H1 (cell line): ENCODE measurements at regions not wholly inside any gene's neighbourhood (a gene's known extent, or its start where the extent isn't known, plus 50 kb on each side); places are given as distances from the start of the nearest gene placed in this dataset.

ENCODE experiments used
- CTCF ChIA-PET: fragments of 300-600 bp; sonication (Branson Sonifier 250); formaldehyde crosslinking; loops from one replicate; lab custom pipeline; 2021; ENCODE audit not compliant: partially characterized antibody; lab: Charles Lee
- POLR2A ChIA-PET: fragments of 300-600 bp; sonication (Branson Sonifier 250); formaldehyde crosslinking; loops from one replicate; lab custom pipeline; 2021; ENCODE audit warnings: inconsistent platforms; ENCODE audit not compliant: partially characterized antibody; lab: Charles Lee
- DNase-seq, 2 experiments: peaks; one replicate each; pipeline versions ENCODE4 v3.0.0 to v3.0.0-alpha.2; 2010 to 2022; ENCODE audit warnings: low spot score in 2 of 2, low read depth in 1 of 2, mixed read lengths in 1 of 2
- FAIRE-seq: peaks from 2 replicates; lab custom pipeline; 2011; peaks lifted over from hg19 to GRCh38; lab: Jason Lieb, UNC
- H2AFZ ChIP-seq: 2 replicates; pipeline ENCODE4 v1.8.1; 2012; ENCODE audit warnings: low read length, inconsistent platforms
- H2AK5ac ChIP-seq: 2 replicates; pipeline ENCODE4 v1.6.1; 2013; ENCODE audit warnings: low read depth, low read length
- H2BK120ac ChIP-seq: replicated peaks from 2 replicates; pipeline ENCODE3; 2013; ENCODE audit warnings: low read depth, low read length, inconsistent platforms
- H2BK12ac ChIP-seq: 2 replicates; pipeline ENCODE4 v1.6.1; 2013; ENCODE audit warnings: low read depth, low read length
- H2BK15ac ChIP-seq: 2 replicates; pipeline ENCODE4 v1.6.1; 2013; ENCODE audit warnings: low read length
- H2BK20ac ChIP-seq: 2 replicates; pipeline ENCODE4 v1.6.1; 2013; ENCODE audit warnings: low read length
- H2BK5ac ChIP-seq: 2 replicates; pipeline ENCODE4 v1.6.1; 2013; ENCODE audit warnings: low read depth, low read length
- H3K14ac ChIP-seq: 2 replicates; pipeline ENCODE4 v1.6.1; 2013; ENCODE audit warnings: inconsistent platforms; ENCODE audit not compliant: insufficient read length
- H3K18ac ChIP-seq: 2 replicates; pipeline ENCODE4 v1.6.1; 2013; ENCODE audit warnings: low read length; ENCODE audit errors: extremely low read depth
- H3K23ac ChIP-seq: 2 replicates; pipeline ENCODE4 v1.6.1; 2013; ENCODE audit warnings: inconsistent platforms; ENCODE audit not compliant: insufficient read length
- H3K23me2 ChIP-seq: 2 replicates; pipeline ENCODE4 v1.6.1; 2013; ENCODE audit warnings: low read depth, low read length
- H3K27ac ChIP-seq: 2 replicates; pipeline ENCODE4 v1.6.1; 2011; ENCODE audit warnings: low read depth, low read length, inconsistent platforms
- H3K27me3 ChIP-seq, 4 experiments: replicated peaks in 1 of 4; 1 replicate in 1 of 4; 2 replicates in 3 of 4; pipeline versions ENCODE4 v1.6.1 to v1.8.1; 2011 to 2013; ENCODE audit warnings: low read length in 3 of 4, mild to moderate bottlenecking in 3 of 4, inconsistent platforms in 2 of 4, mixed read lengths in 2 of 4, moderate library complexity in 1 of 4; ENCODE audit not compliant: control insufficient read depth in 3 of 4, insufficient read depth in 3 of 4; ENCODE audit errors: extremely low read depth in 1 of 4
- H3K36me3 ChIP-seq, 4 experiments: 2 replicates each; pipeline versions ENCODE4 v1.6.1 to v1.8.1; 2011 to 2013; ENCODE audit warnings: mild to moderate bottlenecking in 4 of 4, low read length in 3 of 4, moderate library complexity in 2 of 4, control low read depth in 1 of 4, inconsistent platforms in 1 of 4; ENCODE audit not compliant: insufficient read depth in 4 of 4, control insufficient read depth in 2 of 4
- H3K4ac ChIP-seq: replicated peaks from 2 replicates; pipeline ENCODE3; 2013; ENCODE audit warnings: low read length, low read depth, mixed read lengths, inconsistent platforms; ENCODE audit not compliant: insufficient read length
- H3K4me1 ChIP-seq, 4 experiments: replicated peaks in 1 of 4; 1 replicate in 1 of 4; 2 replicates in 3 of 4; pipeline versions ENCODE4 v1.6.1 to v1.8.1; 2011 to 2013; ENCODE audit warnings: low read length in 3 of 4, inconsistent platforms in 2 of 4, mixed read lengths in 1 of 4; ENCODE audit not compliant: insufficient read depth in 4 of 4, control insufficient read depth in 3 of 4
- H3K4me2 ChIP-seq, 2 experiments: 2 replicates each; pipeline versions ENCODE4 v1.6.1 to v1.8.1; 2011 to 2013; ENCODE audit warnings: low read depth in 2 of 2, low read length in 2 of 2, control low read depth in 1 of 2, inconsistent platforms in 1 of 2, mild to moderate bottlenecking in 1 of 2; ENCODE audit not compliant: insufficient read depth in 1 of 2
- H3K4me3 ChIP-seq, 4 experiments: fragments of 200-600, 300-600 bp in 1 of 4; sonication (generic), shearing (Covaris generic), sonication (Bioruptor Twin) in 1 of 4; 2 replicates each; pipeline versions ENCODE4 v1.5.1 to v1.8.1; 2011 to 2016; ENCODE audit warnings: low read length in 4 of 4, low read depth in 3 of 4, control low read depth in 2 of 4, inconsistent platforms in 2 of 4, mild to moderate bottlenecking in 2 of 4, mixed read lengths in 1 of 4, moderate library complexity in 1 of 4; ENCODE audit not compliant: insufficient read depth in 2 of 4; ENCODE audit errors: extremely low read depth in 1 of 4
- H3K56ac ChIP-seq: replicated peaks from 2 replicates; pipeline ENCODE3; 2013; ENCODE audit warnings: low read depth, mild to moderate bottlenecking, mixed read lengths, low read length, inconsistent platforms; ENCODE audit not compliant: insufficient read length
- H3K79me1 ChIP-seq: 2 replicates; pipeline ENCODE4 v1.6.1; 2013; ENCODE audit warnings: low read depth, low read length, control low read depth
- H3K79me2 ChIP-seq, 2 experiments: 2 replicates each; pipeline versions ENCODE4 v1.6.1 to v1.8.1; 2012 to 2013; ENCODE audit warnings: low read length in 2 of 2, mild to moderate bottlenecking in 2 of 2, inconsistent platforms in 1 of 2; ENCODE audit not compliant: insufficient read depth in 2 of 2, control insufficient read depth in 1 of 2
- H3K9ac ChIP-seq, 4 experiments: replicated peaks in 1 of 4; 1 replicate in 1 of 4; 2 replicates in 3 of 4; pipeline versions ENCODE4 v1.6.1 to v1.8.1; 2011 to 2013; ENCODE audit warnings: low read depth in 3 of 4, low read length in 3 of 4, control low read depth in 2 of 4, mild to moderate bottlenecking in 2 of 4, moderate library complexity in 2 of 4, inconsistent platforms in 1 of 4; ENCODE audit errors: extremely low read depth in 1 of 4
- H3K9me3 ChIP-seq, 2 experiments: 2 replicates each; pipeline versions ENCODE4 v1.6.1 to v1.8.1; 2012 to 2013; ENCODE audit warnings: mild to moderate bottlenecking in 2 of 2, moderate library complexity in 2 of 2, control low read depth in 1 of 2, inconsistent platforms in 1 of 2, low read depth in 1 of 2, low read length in 1 of 2, mixed read lengths in 1 of 2; ENCODE audit not compliant: insufficient read depth in 2 of 2
- H4K20me1 ChIP-seq, 2 experiments: replicated peaks in 1 of 2; 2 replicates each; pipeline versions ENCODE3 to v1.8.1; 2011 to 2013; ENCODE audit warnings: inconsistent platforms in 2 of 2, low read length in 2 of 2, mild to moderate bottlenecking in 1 of 2; ENCODE audit not compliant: insufficient read depth in 2 of 2, control insufficient read depth in 1 of 2
- H4K5ac ChIP-seq: 2 replicates; pipeline ENCODE4 v1.6.1; 2013; ENCODE audit warnings: low read length, low read depth, mixed read lengths, inconsistent platforms; ENCODE audit not compliant: insufficient read length
- H4K8ac ChIP-seq: 2 replicates; pipeline ENCODE4 v1.8.0; 2013; ENCODE audit warnings: mild to moderate bottlenecking, moderate library complexity, low read length, inconsistent platforms; ENCODE audit not compliant: insufficient read depth; ENCODE audit errors: extremely low read depth
- H4K91ac ChIP-seq: replicated peaks from 2 replicates; pipeline ENCODE3; 2013; ENCODE audit warnings: low read length, mixed read lengths, inconsistent platforms; ENCODE audit not compliant: insufficient read length
- BRCA1 ChIP-seq: IDR thresholded peaks from 2 replicates; pipeline ENCODE4 v1.6.1; 2012; ENCODE audit warnings: low read depth, low read length, improper control_type of control experiment
- CEBPB ChIP-seq: IDR thresholded peaks from 2 replicates; pipeline ENCODE4 v1.6.1; 2012; ENCODE audit warnings: low read depth, low read length
- CHD1 ChIP-seq: IDR thresholded peaks from 2 replicates; pipeline ENCODE4 v1.6.1; 2012; ENCODE audit warnings: low read depth, low read length, improper control_type of control experiment
- CREB1 ChIP-seq: IDR thresholded peaks from 2 replicates; pipeline ENCODE4 v1.6.1; 2012; ENCODE audit warnings: inconsistent platforms
- JUND ChIP-seq: IDR thresholded peaks from 2 replicates; pipeline ENCODE4 v1.6.1; 2011; ENCODE audit warnings: mild to moderate bottlenecking, improper control_type of control experiment, low read length
- KDM4A ChIP-seq: IDR thresholded peaks from one replicate; pipeline ENCODE4 v1.7.1; 2012; ENCODE audit warnings: low read depth, mild to moderate bottlenecking, moderate library complexity, low read length, inconsistent platforms; ENCODE audit not compliant: severe bottlenecking
- MAX ChIP-seq: IDR thresholded peaks from 2 replicates; pipeline ENCODE4 v1.6.1; 2012; ENCODE audit warnings: inconsistent platforms
- POLR2A ChIP-seq, 2 experiments: IDR thresholded peaks; 1 replicate in 1 of 2; 2 replicates in 1 of 2; pipeline ENCODE4 v1.6.1; 2011; ENCODE audit warnings: low read depth in 2 of 2, low read length in 2 of 2, mild to moderate bottlenecking in 2 of 2; ENCODE audit errors: control extremely low read depth in 1 of 2
- POLR2AphosphoS5 ChIP-seq: IDR thresholded peaks from 2 replicates; pipeline ENCODE4 v1.6.1; 2011; ENCODE audit warnings: low read depth, low read length
- POU5F1 ChIP-seq: IDR thresholded peaks from 2 replicates; pipeline ENCODE4 v1.6.1; 2011; ENCODE audit warnings: low read depth, mild to moderate bottlenecking, low read length, moderate library complexity
- SP1 ChIP-seq: IDR thresholded peaks from 2 replicates; pipeline ENCODE4 v1.6.1; 2011; ENCODE audit warnings: low read depth, low read length
- SP2 ChIP-seq: IDR thresholded peaks from 2 replicates; pipeline ENCODE4 v1.6.1; 2012; ENCODE audit warnings: mild to moderate bottlenecking, low read length, inconsistent platforms
- SUZ12 ChIP-seq: fragments of 200-600 bp; sonication (generic); IDR thresholded peaks from 2 replicates; pipeline ENCODE4 v1.6.1; 2012; ENCODE audit warnings: mild to moderate bottlenecking, inconsistent platforms, low read length, moderate library complexity, mixed read lengths
- TAF7 ChIP-seq: optimal IDR thresholded peaks from 2 replicates; pipeline ENCODE3; 2011; ENCODE audit warnings: low read depth, mild to moderate bottlenecking, inconsistent platforms, low read length, moderate library complexity, borderline replicate concordance
- TEAD4 ChIP-seq: IDR thresholded peaks from 2 replicates; pipeline ENCODE4 v1.6.1; 2012; ENCODE audit warnings: low read depth, low read length, inconsistent platforms, mixed read lengths
- WGBS, 2 experiments: shearing (Covaris generic) in 1 of 2; methylation state at CpG; one replicate each; pipeline versions ENCODE4 v1.1.6 to v1.1.7; 2013 to 2015; ENCODE audit warnings: low lambda C conversion rate in 2 of 2, mixed read lengths in 2 of 2, inconsistent platforms in 1 of 2, low coverage in 1 of 2, missing lambda C conversion rate in 1 of 2; ENCODE audit not compliant: insufficient replicate concordance in 2 of 2, insufficient coverage in 1 of 2, insufficient read length in 1 of 2; ENCODE audit errors: extremely low coverage in 1 of 2, missing lambda C conversion rate in 1 of 2; 5-methylcytosine and 5-hydroxymethylcytosine counted together

DNA sequence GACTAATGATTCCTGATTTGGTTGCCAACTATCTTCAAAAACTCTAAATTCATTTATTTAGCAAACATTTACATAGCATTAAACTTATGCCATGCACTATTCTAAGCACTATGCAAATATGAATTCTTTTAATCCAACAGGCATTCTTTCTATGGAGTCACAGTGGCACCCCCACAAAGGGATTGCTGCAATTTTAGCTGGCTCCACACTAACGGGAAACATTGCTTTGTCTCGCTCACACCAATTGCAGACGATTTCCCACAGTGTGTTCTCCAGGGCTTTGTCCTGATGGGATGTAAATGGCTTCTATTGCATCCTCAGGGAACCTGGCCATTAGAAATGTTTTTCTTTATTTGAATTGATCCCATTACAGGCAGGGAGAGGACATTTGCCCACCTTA, 259.1 kb downstream of the BARHL2 start:
- H4K20me1 ChIP-seq = no peaks in the 10 kb centered on the region
- no peak for FAIRE-seq
- H3K79me1 ChIP-seq = no peaks in the 10 kb centered on the region
- H3K4ac ChIP-seq = no peak overlapping the region
- H2BK15ac ChIP-seq = no peak overlapping the region
- H3K18ac ChIP-seq = no peak overlapping the region
- no peaks in the 10 kb centered on the region for H3K9me3 ChIP-seq
- no peak overlapping the region for H2AK5ac ChIP-seq
- CTCF ChIA-PET = interaction anchor here (1.2 to 1.4 kb wide), 3 partner anchors 21 to 78 kb away, joined by 3 to 5 read pairs (median 4); no protein-coding TSS in a partner anchor
- no peak overlapping the region for H3K9ac ChIP-seq
- H2BK12ac ChIP-seq = no peak overlapping the region
- POLR2A ChIA-PET = interaction anchor here (1.1 kb wide), 1 partner anchor 210 kb away, joined by 3 read pairs; no protein-coding TSS in a partner anchor
- 67% methylated on average over 3 of the region's 3 CpGs; no CpG with 5 or more reads in 1 of the 2 experiments for WGBS, 2 experiments
- no peak overlapping the region for H2AFZ ChIP-seq
- H3K27me3 ChIP-seq = no peaks in the 10 kb centered on the region
- TF ChIP-seq TAF7 (no peak), JUND (no peak), SP1 (no peak), CEBPB (no peak), CREB1 (no peak), CHD1 (no peak), KDM4A (no peak), SP2 (no peak), SUZ12 (no peak), BRCA1 (no peak), TEAD4 (no peak), POU5F1 (no peak), POLR2A (IDR thresholded peaks at IDR 0.05; ENCODE audit: control extremely low read depth in 1 of 2, low read depth in 2 of 2, low read length in 2 of 2) (no peak), MAX (no peak), POLR2AphosphoS5 (no peak)
- no peak overlapping the region for H3K27ac ChIP-seq
- H3K56ac ChIP-seq = no peak overlapping the region
- no peak overlapping the region for H3K4me2 ChIP-seq
- no peaks in the 10 kb centered on the region for H3K36me3 ChIP-seq
- H3K23ac ChIP-seq = no peak overlapping the region
- H4K5ac ChIP-seq = no peak overlapping the region
- no peak overlapping the region for H3K14ac ChIP-seq
- H4K91ac ChIP-seq = no peak overlapping the region
- H3K79me2 ChIP-seq = no peaks in the 10 kb centered on the region
- no peak overlapping the region for H2BK120ac ChIP-seq
- DNase-seq = no peak
- no peak overlapping the region for H2BK5ac ChIP-seq
- no peak overlapping the region for H4K8ac ChIP-seq
- H3K4me3 ChIP-seq = no peak overlapping the region
- H3K23me2 ChIP-seq = no peaks in the 10 kb centered on the region
- H3K4me1 ChIP-seq = no peaks in the 10 kb centered on the region
- H2BK20ac ChIP-seq = no peak overlapping the region
